K562 (cell line): ENCODE measurements at regions not wholly inside any gene's neighbourhood (a gene's known extent, or its start where the extent isn't known, plus 50 kb on each side); places are given as distances from the start of the nearest gene placed in this dataset.

ENCODE experiments used
- ATAC-seq: fragments of 200-7000 bp; cut with Tn5 transposase; 3 replicates; pipeline ENCODE4 v1.9.1; 2020; ENCODE audit warnings: moderate library complexity
- BruUV-seq: library from RNA; stranded (reverse); fragments of 400-500 nt; replicated peaks from 2 replicates; lab custom pipeline; 2021; lab: Mats Ljungman, UMichigan
- CTCF ChIA-PET: fragments of 300-600 bp; formaldehyde crosslinking; extraction: SDS; loops from one replicate; lab custom pipeline; 2021; ENCODE audit warnings: low intra/inter-chr PET ratio; lab: Yijun Ruan, JAX
- POLR2A ChIA-PET: fragments of 300-600, 350-650 bp; sonication (Branson Sonifier 250); formaldehyde crosslinking; extraction: SDS; loops from one replicate; lab custom pipeline; 2021; ENCODE audit warnings: antibody characterized with exemption, inconsistent platforms; lab: Yijun Ruan, JAX
- DNase-seq, 4 experiments: peaks; one replicate each; pipeline versions ENCODE4 v3.0.0 to v3.0.0-alpha.2; 2011 to 2018; ENCODE audit warnings: low spot score in 3 of 4, mixed read lengths in 3 of 4; ENCODE audit errors: extremely low read depth in 1 of 4
- FAIRE-seq: peaks from 2 replicates; lab custom pipeline; 2011; peaks lifted over from hg19 to GRCh38; lab: Jason Lieb, UNC
- H2AFZ ChIP-seq: 2 replicates; pipeline ENCODE4 v1.6.0; 2011; ENCODE audit warnings: low read depth, low read length, control low read depth, inconsistent platforms
- H3K27ac ChIP-seq: fragments of 200-600 bp; 3 replicates; pipeline ENCODE4 v1.8.0; 2011; ENCODE audit warnings: low read depth, mild to moderate bottlenecking, control low read depth, inconsistent platforms, low read length, moderate library complexity, mixed read lengths; ENCODE audit errors: extremely low read depth
- H3K27me3 ChIP-seq, 2 experiments: fragments of 300-600 bp in 1 of 2; 2 replicates in 1 of 2; 3 replicates in 1 of 2; pipeline versions ENCODE4 v1.6.0 to v1.8.0; 2011; ENCODE audit warnings: inconsistent platforms in 2 of 2, low read length in 2 of 2, mild to moderate bottlenecking in 1 of 2, mixed read lengths in 1 of 2, moderate library complexity in 1 of 2; ENCODE audit not compliant: control insufficient read depth in 2 of 2, insufficient read depth in 2 of 2
- H3K36me3 ChIP-seq: fragments of 300-600 bp; 3 replicates; pipeline ENCODE4 v1.8.0; 2011; ENCODE audit warnings: mild to moderate bottlenecking, low read length, inconsistent platforms; ENCODE audit not compliant: control insufficient read depth, insufficient read depth
- H3K4me1 ChIP-seq, 2 experiments: fragments of 200-600 bp in 1 of 2; replicated peaks in 1 of 2; 2 replicates in 1 of 2; 3 replicates in 1 of 2; pipeline versions ENCODE4 v1.5.1 to v1.8.0; 2011; ENCODE audit warnings: inconsistent platforms in 2 of 2, low read length in 2 of 2, mild to moderate bottlenecking in 1 of 2, mixed read lengths in 1 of 2, moderate library complexity in 1 of 2; ENCODE audit not compliant: control insufficient read depth in 2 of 2, insufficient read depth in 2 of 2
- H3K4me2 ChIP-seq: 2 replicates; pipeline ENCODE4 v1.6.1; 2011; ENCODE audit warnings: low read length, control low read depth, inconsistent platforms, mixed read lengths; ENCODE audit not compliant: insufficient read depth
- H3K4me3 ChIP-seq: fragments of 200-600 bp; sonication (generic), shearing (Covaris generic); 2 replicates; pipeline ENCODE4 v1.5.1; 2016; ENCODE audit warnings: control low read depth, inconsistent platforms
- H3K79me2 ChIP-seq: fragments of 200-600 bp; 3 replicates; pipeline ENCODE4 v1.8.0; 2011; ENCODE audit warnings: low read length, inconsistent platforms; ENCODE audit not compliant: control insufficient read depth, insufficient read depth
- H3K9ac ChIP-seq, 2 experiments: 2 replicates each; pipeline versions ENCODE4 v1.6.0 to v1.6.1; 2011; ENCODE audit warnings: low read depth in 2 of 2, low read length in 2 of 2, control low read depth in 1 of 2, inconsistent platforms in 1 of 2, mild to moderate bottlenecking in 1 of 2, mixed read lengths in 1 of 2; ENCODE audit not compliant: insufficient read depth in 1 of 2
- H3K9me1 ChIP-seq: one replicate; pipeline ENCODE4 v1.6.0; 2011; ENCODE audit warnings: inconsistent platforms, mild to moderate bottlenecking, low read length, moderate library complexity; ENCODE audit not compliant: control insufficient read depth, insufficient read depth
- H3K9me3 ChIP-seq: replicated peaks from 2 replicates; pipeline ENCODE4 v1.5.1; 2011; ENCODE audit warnings: low read depth, low read length, inconsistent platforms; ENCODE audit not compliant: control insufficient read depth, insufficient read depth
- H4K20me1 ChIP-seq: replicated peaks from 2 replicates; pipeline ENCODE4 v1.6.1; 2011; ENCODE audit warnings: low read length, inconsistent platforms, mixed read lengths; ENCODE audit not compliant: control insufficient read depth, insufficient read depth
- HIVEP1 ChIP-seq: fragments of 250-450 bp; sonication (Bioruptor Pico); IDR thresholded peaks from 2 replicates; pipeline ENCODE4 v1.4.0; 2020; ENCODE audit warnings: mild to moderate bottlenecking
- KAT7 ChIP-seq: sonication (generic); formaldehyde crosslinking; IDR thresholded peaks from 2 replicates; pipeline ENCODE4 v1.8.0; 2022; ENCODE audit warnings: missing genetic modification reagents, mild to moderate bottlenecking, borderline replicate concordance
- TAF1 ChIP-seq: IDR thresholded peaks from 2 replicates; pipeline ENCODE4 v1.6.1; 2011; ENCODE audit warnings: mild to moderate bottlenecking, low read length, moderate library complexity; ENCODE audit not compliant: insufficient read depth, control insufficient read depth, severe bottlenecking; ENCODE audit errors: extremely low read depth
- TBL1XR1 ChIP-seq, 2 experiments: IDR thresholded peaks; 2 replicates each; pipeline ENCODE4 v1.6.1; 2012; ENCODE audit warnings: improper control_type of control experiment in 2 of 2, low read length in 2 of 2, mild to moderate bottlenecking in 1 of 2
- WGBS: fragments of 100-300 bp; shearing (Covaris generic); methylation state at CpG from one replicate; pipeline ENCODE4 v1.1.6; 2016; ENCODE audit warnings: low coverage, mixed read lengths; ENCODE audit not compliant: insufficient coverage; ENCODE audit errors: missing lambda C conversion rate; 5-methylcytosine and 5-hydroxymethylcytosine counted together
- in situ Hi-C: fragments of 300-500 bp; cut with MboI; formaldehyde crosslinking; loops from 4 replicates; pipeline ENCODE4 v1.15.0; 2018; ENCODE audit warnings: inconsistent platforms, mixed read lengths
- intact Hi-C: fragments of 100-400 bp; cut with micrococcal nuclease; formaldehyde crosslinking; loops from 2 replicates; pipeline ENCODE4 v1.14.2; 2022
- TF ChIP-seq, protein P1 (sequence below): fragments of 250-450 bp; sonication (Bioruptor Pico); IDR thresholded peaks from 2 replicates; pipeline ENCODE4 v1.4.0; 2020
- TF ChIP-seq, protein P2 (sequence below), 2 experiments: fragments of 450-650 bp in 1 of 2; sonication (generic) in 1 of 2; formaldehyde crosslinking; conservative IDR thresholded peaks; 2 replicates each; pipeline versions ENCODE4 v1.4.0 to v1.8.1; 2020 to 2022; ENCODE audit warnings: mild to moderate bottlenecking in 1 of 2, missing genetic modification reagents in 1 of 2

DNA sequence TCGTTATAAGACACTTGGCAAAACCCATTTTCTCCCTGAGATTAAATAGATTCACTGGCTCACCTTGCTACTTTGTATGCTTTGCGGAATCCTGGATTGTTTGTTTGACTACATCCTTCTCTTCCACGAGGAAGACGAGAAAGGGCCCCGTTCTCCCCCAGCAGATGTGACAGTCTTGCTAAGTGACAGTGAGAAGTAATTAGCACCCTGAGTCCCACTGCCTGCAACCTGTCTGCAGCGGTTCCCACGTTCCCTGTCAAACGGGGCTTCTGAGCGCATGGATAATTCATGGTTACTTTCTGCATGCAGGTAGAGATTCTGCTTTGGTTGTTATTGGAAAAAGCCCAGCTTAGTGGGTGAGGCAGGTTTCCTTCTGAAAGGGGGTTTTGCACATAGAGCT lies 163.7 kb downstream of the CDH26 start:
- CTCF ChIA-PET, result no interaction called here
- Histone ChIP-seq H3K36me3 (no peaks in the 10 kb centered on the region), H3K27ac (no peak overlapping the region), H3K79me2 (no peaks in the 10 kb centered on the region), H3K9me3 (no peaks in the 10 kb centered on the region), H3K4me1 (no peaks in the 10 kb centered on the region), H3K4me2 (no peak overlapping the region), H3K4me3 (no peak overlapping the region), H3K9me1 (no peaks in the 10 kb centered on the region), H3K27me3 (peaks cover 3 to 21% of the 10 kb centered on the region in 2 experiments; a peak in 3 of 5 replicates), H2AFZ (no peak overlapping the region), H3K9ac (no peak overlapping the region)
- no peak for FAIRE-seq
- in situ Hi-C loops, result no loop called here
- POLR2A ChIA-PET, result no interaction called here
- DNase-seq, result no peak
- WGBS, result 0% methylated on average over 9 of the region's 9 CpGs
- no peak for ATAC-seq
- intact Hi-C loops, result no loop called here
- TF ChIP-seq, protein P1, sequence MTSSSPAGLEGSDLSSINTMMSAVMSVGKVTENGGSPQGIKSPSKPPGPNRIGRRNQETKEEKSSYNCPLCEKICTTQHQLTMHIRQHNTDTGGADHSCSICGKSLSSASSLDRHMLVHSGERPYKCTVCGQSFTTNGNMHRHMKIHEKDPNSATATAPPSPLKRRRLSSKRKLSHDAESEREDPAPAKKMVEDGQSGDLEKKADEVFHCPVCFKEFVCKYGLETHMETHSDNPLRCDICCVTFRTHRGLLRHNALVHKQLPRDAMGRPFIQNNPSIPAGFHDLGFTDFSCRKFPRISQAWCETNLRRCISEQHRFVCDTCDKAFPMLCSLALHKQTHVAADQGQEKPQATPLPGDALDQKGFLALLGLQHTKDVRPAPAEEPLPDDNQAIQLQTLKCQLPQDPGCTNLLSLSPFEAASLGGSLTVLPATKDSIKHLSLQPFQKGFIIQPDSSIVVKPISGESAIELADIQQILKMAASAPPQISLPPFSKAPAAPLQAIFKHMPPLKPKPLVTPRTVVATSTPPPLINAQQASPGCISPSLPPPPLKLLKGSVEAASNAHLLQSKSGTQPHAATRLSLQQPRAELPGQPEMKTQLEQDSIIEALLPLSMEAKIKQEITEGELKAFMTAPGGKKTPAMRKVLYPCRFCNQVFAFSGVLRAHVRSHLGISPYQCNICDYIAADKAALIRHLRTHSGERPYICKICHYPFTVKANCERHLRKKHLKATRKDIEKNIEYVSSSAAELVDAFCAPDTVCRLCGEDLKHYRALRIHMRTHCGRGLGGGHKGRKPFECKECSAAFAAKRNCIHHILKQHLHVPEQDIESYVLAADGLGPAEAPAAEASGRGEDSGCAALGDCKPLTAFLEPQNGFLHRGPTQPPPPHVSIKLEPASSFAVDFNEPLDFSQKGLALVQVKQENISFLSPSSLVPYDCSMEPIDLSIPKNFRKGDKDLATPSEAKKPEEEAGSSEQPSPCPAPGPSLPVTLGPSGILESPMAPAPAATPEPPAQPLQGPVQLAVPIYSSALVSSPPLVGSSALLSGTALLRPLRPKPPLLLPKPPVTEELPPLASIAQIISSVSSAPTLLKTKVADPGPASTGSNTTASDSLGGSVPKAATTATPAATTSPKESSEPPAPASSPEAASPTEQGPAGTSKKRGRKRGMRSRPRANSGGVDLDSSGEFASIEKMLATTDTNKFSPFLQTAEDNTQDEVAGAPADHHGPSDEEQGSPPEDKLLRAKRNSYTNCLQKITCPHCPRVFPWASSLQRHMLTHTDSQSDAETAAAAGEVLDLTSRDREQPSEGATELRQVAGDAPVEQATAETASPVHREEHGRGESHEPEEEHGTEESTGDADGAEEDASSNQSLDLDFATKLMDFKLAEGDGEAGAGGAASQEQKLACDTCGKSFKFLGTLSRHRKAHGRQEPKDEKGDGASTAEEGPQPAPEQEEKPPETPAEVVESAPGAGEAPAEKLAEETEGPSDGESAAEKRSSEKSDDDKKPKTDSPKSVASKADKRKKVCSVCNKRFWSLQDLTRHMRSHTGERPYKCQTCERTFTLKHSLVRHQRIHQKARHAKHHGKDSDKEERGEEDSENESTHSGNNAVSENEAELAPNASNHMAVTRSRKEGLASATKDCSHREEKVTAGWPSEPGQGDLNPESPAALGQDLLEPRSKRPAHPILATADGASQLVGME, result no peak
- TF ChIP-seq, protein P2, sequence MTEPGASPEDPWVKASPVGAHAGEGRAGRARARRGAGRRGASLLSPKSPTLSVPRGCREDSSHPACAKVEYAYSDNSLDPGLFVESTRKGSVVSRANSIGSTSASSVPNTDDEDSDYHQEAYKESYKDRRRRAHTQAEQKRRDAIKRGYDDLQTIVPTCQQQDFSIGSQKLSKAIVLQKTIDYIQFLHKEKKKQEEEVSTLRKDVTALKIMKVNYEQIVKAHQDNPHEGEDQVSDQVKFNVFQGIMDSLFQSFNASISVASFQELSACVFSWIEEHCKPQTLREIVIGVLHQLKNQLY (CRISPR knock-in tag; conservative IDR thresholded peaks at IDR 0.05), result no peak
- TF ChIP-seq KAT7 (CRISPR knock-in tag) (no peak), TBL1XR1 (IDR thresholded peaks at IDR 0.05; ENCODE audit: low read length in 2 of 2) (no peak), HIVEP1 (no peak), TAF1 (no peak)
- TF ChIP-seq, all 486 proteins: peak for 0
- BruUV-seq, result no TSS peak
- H4K20me1 ChIP-seq, result no peaks in the 10 kb centered on the region; the same call in 1 of the 2 replicates
